BJ (cell line): ENCODE measurements at regions not wholly inside any gene's neighbourhood (a gene's known extent, or its start where the extent isn't known, plus 50 kb on each side); places are given as distances from the start of the nearest gene placed in this dataset.

Source experiments
- CTCF ChIA-PET: fragments of 350-600 bp; formaldehyde crosslinking; extraction: SDS; loops from one replicate; lab custom pipeline; 2021; ENCODE audit warnings: antibody characterized with exemption, inconsistent platforms; lab: Yijun Ruan, JAX
- POLR2A ChIA-PET: fragments of 300-600 bp; sonication (Branson Sonifier 250); formaldehyde crosslinking; extraction: SDS; loops from one replicate; lab custom pipeline; 2021; ENCODE audit warnings: antibody characterized with exemption; lab: Charles Lee
- DNase-seq: peaks from one replicate; pipeline ENCODE4 v3.0.0-alpha.2; 2011; ENCODE audit warnings: low read depth
- H3K27me3 ChIP-seq: 2 replicates; pipeline ENCODE4 v1.6.0; 2011; ENCODE audit warnings: low read length; ENCODE audit not compliant: control insufficient read depth, insufficient read depth
- H3K36me3 ChIP-seq: 2 replicates; pipeline ENCODE4 v1.5.1; 2011; ENCODE audit warnings: low read length; ENCODE audit not compliant: control insufficient read depth, insufficient read depth
- H3K4me3 ChIP-seq: 2 replicates; pipeline ENCODE4 v1.5.1; 2011; ENCODE audit warnings: low read depth, mild to moderate bottlenecking, control low read depth, low read length
- TF ChIP-seq, protein P1 (sequence below): IDR thresholded peaks from 2 replicates; pipeline ENCODE4 v1.5.1; 2011; ENCODE audit warnings: low read depth, mild to moderate bottlenecking, control low read depth, inconsistent platforms, low read length, moderate library complexity; ENCODE audit not compliant: insufficient read depth

DNA sequence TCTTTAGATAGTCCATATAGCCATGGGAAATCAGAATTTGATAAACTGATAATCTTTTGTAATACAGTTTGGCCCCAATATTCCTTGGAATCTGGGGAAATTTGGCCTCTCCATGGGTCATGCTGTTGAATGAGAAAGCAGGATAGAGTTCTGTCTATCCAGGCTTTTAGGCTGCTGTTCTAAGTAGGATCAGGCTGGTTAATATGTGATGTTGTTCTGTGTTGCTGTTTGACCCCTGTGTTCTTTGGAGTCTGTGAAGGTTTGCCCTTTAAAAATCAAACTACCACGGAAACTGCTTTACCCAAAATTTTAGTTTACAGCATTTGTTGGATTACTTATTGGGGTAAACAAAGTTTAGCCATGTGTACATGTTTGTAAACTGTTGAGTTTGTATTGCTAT is 114.5 kb downstream of the ZNF330 start:
- POLR2A ChIA-PET: no interaction called here
- TF ChIP-seq, protein P1, sequence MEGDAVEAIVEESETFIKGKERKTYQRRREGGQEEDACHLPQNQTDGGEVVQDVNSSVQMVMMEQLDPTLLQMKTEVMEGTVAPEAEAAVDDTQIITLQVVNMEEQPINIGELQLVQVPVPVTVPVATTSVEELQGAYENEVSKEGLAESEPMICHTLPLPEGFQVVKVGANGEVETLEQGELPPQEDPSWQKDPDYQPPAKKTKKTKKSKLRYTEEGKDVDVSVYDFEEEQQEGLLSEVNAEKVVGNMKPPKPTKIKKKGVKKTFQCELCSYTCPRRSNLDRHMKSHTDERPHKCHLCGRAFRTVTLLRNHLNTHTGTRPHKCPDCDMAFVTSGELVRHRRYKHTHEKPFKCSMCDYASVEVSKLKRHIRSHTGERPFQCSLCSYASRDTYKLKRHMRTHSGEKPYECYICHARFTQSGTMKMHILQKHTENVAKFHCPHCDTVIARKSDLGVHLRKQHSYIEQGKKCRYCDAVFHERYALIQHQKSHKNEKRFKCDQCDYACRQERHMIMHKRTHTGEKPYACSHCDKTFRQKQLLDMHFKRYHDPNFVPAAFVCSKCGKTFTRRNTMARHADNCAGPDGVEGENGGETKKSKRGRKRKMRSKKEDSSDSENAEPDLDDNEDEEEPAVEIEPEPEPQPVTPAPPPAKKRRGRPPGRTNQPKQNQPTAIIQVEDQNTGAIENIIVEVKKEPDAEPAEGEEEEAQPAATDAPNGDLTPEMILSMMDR: no peak

DNA sequence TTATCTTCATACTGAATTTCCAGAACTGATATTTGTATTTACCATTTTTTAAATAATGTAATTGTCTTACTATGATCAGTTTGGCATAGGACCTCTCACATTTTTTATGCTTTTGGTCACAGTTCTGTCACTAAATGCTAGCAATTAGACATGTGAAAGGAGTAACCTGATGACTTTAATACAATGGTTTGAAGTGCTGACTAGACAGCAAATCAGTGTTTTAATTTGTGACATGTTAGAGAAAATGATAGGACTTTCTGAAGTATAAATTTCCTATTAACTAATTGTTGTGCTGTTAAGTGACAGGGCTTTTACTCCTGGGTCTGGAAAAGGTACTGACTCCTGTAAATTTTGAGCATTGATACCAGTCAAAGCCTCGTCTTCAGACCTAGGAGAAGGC is 117.5 kb downstream of the ZNF330 start:
- DNase-seq: no peak
- TF ChIP-seq, protein P1: no peak
- H3K36me3 ChIP-seq: no peaks in the 10 kb centered on the region
- H3K27me3 ChIP-seq: no peaks in the 10 kb centered on the region
- ChIA-PET POLR2A (no interaction called here), CTCF (no interaction called here)
- no peak overlapping the region for H3K4me3 ChIP-seq

More for the DNA sequence above, 114.5 kb downstream of the ZNF330 start:
- H3K36me3 ChIP-seq: no peaks in the 10 kb centered on the region
- no peak overlapping the region for H3K4me3 ChIP-seq
- no peaks in the 10 kb centered on the region for H3K27me3 ChIP-seq
- CTCF ChIA-PET: no interaction called here
- no peak for DNase-seq

DNA sequence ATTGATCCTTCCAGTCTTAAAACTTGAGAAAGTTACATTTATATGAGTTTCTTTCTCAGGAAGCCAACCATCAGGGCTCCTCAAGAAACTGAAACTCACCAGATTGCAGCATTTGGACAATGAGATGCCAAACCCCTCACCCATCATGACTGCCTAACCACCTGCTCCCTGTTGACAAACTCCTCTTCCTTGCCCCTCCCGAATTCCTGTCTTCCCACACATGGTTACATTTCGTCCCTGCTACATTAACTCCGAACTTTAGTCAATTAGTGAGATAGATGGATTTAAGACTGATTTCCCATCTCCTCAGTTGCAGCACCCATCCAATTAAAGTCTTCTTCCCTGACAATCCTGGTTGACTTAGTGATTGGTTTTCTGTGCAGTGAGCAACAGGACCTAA is 118.7 kb downstream of the ZNF330 start:
- H3K27me3 ChIP-seq: no peaks in the 10 kb centered on the region
- H3K4me3 ChIP-seq: no peak overlapping the region
- CTCF ChIA-PET: no interaction called here
- TF ChIP-seq, protein P1: no peak
- no peaks in the 10 kb centered on the region for H3K36me3 ChIP-seq
- no peak for DNase-seq
- POLR2A ChIA-PET: no interaction called here

DNA sequence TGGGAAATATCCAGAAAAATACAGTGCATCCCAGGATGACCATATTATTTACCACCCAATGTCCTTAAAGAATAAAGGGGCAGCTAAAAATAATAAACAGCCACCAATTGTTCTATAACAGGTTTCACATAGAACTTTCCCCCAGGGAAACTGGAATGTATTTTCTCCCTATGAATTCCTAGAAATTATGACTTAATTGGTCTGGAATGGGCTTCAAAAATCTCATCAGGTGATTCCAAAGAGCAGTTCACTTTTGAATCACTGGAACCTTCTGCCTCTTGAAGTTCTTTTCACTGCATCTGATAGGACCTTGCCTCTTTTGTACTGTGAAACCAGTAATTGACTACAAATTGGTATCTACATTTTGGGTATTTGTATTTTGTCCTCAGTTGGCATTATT is 119.3 kb downstream of the ZNF330 start:
- Histone ChIP-seq H3K36me3 (no peaks in the 10 kb centered on the region), H3K27me3 (no peaks in the 10 kb centered on the region), H3K4me3 (no peak overlapping the region)
- ChIA-PET CTCF (no interaction called here), POLR2A (no interaction called here)
- TF ChIP-seq, protein P1: no peak
- no peak for DNase-seq

DNA sequence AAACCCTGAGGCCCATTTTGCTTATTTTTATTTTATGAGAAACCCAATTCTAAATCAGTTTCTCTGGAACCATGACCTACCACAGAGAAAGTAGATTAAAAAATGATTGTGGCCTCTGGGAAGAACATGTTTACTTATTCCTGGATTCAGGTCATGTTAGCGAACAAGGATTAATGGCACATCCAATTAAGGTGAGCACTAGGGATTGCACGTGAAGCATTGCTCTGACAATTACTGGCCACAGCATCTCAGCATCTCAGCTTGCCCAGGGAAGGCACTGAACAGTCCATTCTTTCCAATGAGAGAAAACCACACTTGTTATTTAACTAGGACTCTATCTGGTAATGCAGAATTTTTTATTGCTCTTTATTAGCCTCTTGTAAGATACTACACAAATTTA is 119.8 kb downstream of the ZNF330 start:
- Histone ChIP-seq H3K36me3 (no peaks in the 10 kb centered on the region), H3K4me3 (no peak overlapping the region), H3K27me3 (no peaks in the 10 kb centered on the region)
- no peak for DNase-seq
- ChIA-PET POLR2A (no interaction called here), CTCF (no interaction called here)
- TF ChIP-seq, protein P1: no peak
